Astrocyte (in vitro differentiated cells and primary cell): ENCODE measurements at regions not wholly inside any gene's neighbourhood (a gene's known extent, or its start where the extent isn't known, plus 50 kb on each side); places are given as distances from the start of the nearest gene placed in this dataset.

Source experiments
- DNase-seq: peaks from one replicate; pipeline ENCODE4 v3.0.0-alpha.2; 2010; ENCODE audit warnings: low read depth
- FAIRE-seq: peaks from 2 replicates; lab custom pipeline; 2011; peaks lifted over from hg19 to GRCh38; lab: Jason Lieb, UNC
- H2AFZ ChIP-seq: 2 replicates; pipeline ENCODE4 v1.6.0; 2012; ENCODE audit warnings: low read depth, low read length, inconsistent platforms
- H3K27ac ChIP-seq: 2 replicates; pipeline ENCODE4 v1.5.1; 2011; ENCODE audit warnings: low read depth, low read length, inconsistent platforms
- H3K27me3 ChIP-seq: 2 replicates; pipeline ENCODE4 v1.6.0; 2011; ENCODE audit warnings: low read length, inconsistent platforms; ENCODE audit not compliant: insufficient read depth
- H3K36me3 ChIP-seq: 2 replicates; pipeline ENCODE4 v1.5.1; 2011; ENCODE audit warnings: low read length, inconsistent platforms; ENCODE audit not compliant: insufficient read depth
- H3K4me1 ChIP-seq: 2 replicates; pipeline ENCODE4 v1.5.1; 2011; ENCODE audit warnings: low read length, inconsistent platforms; ENCODE audit not compliant: insufficient read depth
- H3K4me2 ChIP-seq: 2 replicates; pipeline ENCODE4 v1.6.0; 2012; ENCODE audit warnings: low read length, inconsistent platforms
- H3K4me3 ChIP-seq: 2 replicates; pipeline ENCODE4 v1.5.1; 2011; ENCODE audit warnings: low read depth, mild to moderate bottlenecking, low read length, inconsistent platforms; ENCODE audit not compliant: insufficient read depth
- H3K79me2 ChIP-seq: 2 replicates; pipeline ENCODE4 v1.6.0; 2012; ENCODE audit warnings: mild to moderate bottlenecking, low read length, inconsistent platforms; ENCODE audit not compliant: insufficient read depth
- H3K9ac ChIP-seq: 2 replicates; pipeline ENCODE4 v1.6.0; 2012; ENCODE audit warnings: mild to moderate bottlenecking, low read length, inconsistent platforms
- H3K9me3 ChIP-seq: 2 replicates; pipeline ENCODE4 v1.5.1; 2012; ENCODE audit warnings: low read depth, mild to moderate bottlenecking, low read length, inconsistent platforms; ENCODE audit not compliant: insufficient read depth
- H4K20me1 ChIP-seq: 2 replicates; pipeline ENCODE4 v1.6.0; 2012; ENCODE audit warnings: low read length, inconsistent platforms; ENCODE audit not compliant: insufficient read depth
- H3K27ac Mint-ChIP-seq: one replicate; pipeline ENCODE4 v1.8.0; 2021; ENCODE audit warnings: mild to moderate bottlenecking, mixed read lengths; ENCODE audit not compliant: unreplicated experiment
- H3K27me3 Mint-ChIP-seq: one replicate; pipeline ENCODE4 v1.8.0; 2021; ENCODE audit warnings: low read depth, mixed read lengths; ENCODE audit not compliant: unreplicated experiment
- H3K36me3 Mint-ChIP-seq: one replicate; pipeline ENCODE4 v1.8.0; 2021; ENCODE audit warnings: low read depth, mixed read lengths; ENCODE audit not compliant: unreplicated experiment
- H3K4me1 Mint-ChIP-seq: one replicate; pipeline ENCODE4 v1.8.0; 2021; ENCODE audit warnings: low read depth, mixed read lengths; ENCODE audit not compliant: unreplicated experiment
- H3K4me3 Mint-ChIP-seq: one replicate; pipeline ENCODE4 v1.8.0; 2021; ENCODE audit warnings: mild to moderate bottlenecking, moderate library complexity, mixed read lengths; ENCODE audit not compliant: unreplicated experiment
- H3K9me3 Mint-ChIP-seq: one replicate; pipeline ENCODE4 v1.8.0; 2021; ENCODE audit warnings: mild to moderate bottlenecking, mixed read lengths; ENCODE audit not compliant: unreplicated experiment
- CTCF ChIP-seq: IDR thresholded peaks from 2 replicates; pipeline ENCODE4 v1.5.1; 2011; ENCODE audit warnings: low read depth, mild to moderate bottlenecking, inconsistent platforms, low read length, moderate library complexity; ENCODE audit not compliant: insufficient read depth
- EZH2 ChIP-seq: IDR thresholded peaks from 2 replicates; pipeline ENCODE4 v1.6.1; 2012; ENCODE audit warnings: mild to moderate bottlenecking, low read length, inconsistent platforms; ENCODE audit not compliant: insufficient read depth

GRCh38 chr1:47630346-47630745, 192.5 kb downstream of the FOXD2 start:
- peaks cover 56% of the 10 kb centered on the region for H3K27me3 Mint-ChIP-seq

GRCh38 chr1:47631411-47631995, 193.7 kb downstream of the FOXD2 start:
- no peak for TF ChIP-seq CTCF
- TF ChIP-seq EZH2: no peak
- Mint-ChIP-seq H3K36me3 (no peaks in the 10 kb centered on the region), H3K4me3 (no peak overlapping the region), H3K27ac (no peak overlapping the region), H3K4me1 (peaks cover 4% of the 10 kb centered on the region), H3K9me3 (peaks cover 3% of the 10 kb centered on the region), H3K27me3 (peaks cover 59% of the 10 kb centered on the region)
- FAIRE-seq (no peak), DNase-seq (no peak)
- Histone ChIP-seq H3K4me2 (no peak overlapping the region), H3K4me1 (no peaks in the 10 kb centered on the region), H3K9ac (no peak overlapping the region), H2AFZ (no peak overlapping the region), H3K27ac (no peak overlapping the region), H3K79me2 (no peaks in the 10 kb centered on the region), H4K20me1 (no peaks in the 10 kb centered on the region), H3K27me3 (peaks cover 5% of the 10 kb centered on the region), H3K36me3 (no peaks in the 10 kb centered on the region), H3K4me3 (no peak overlapping the region), H3K9me3 (no peaks in the 10 kb centered on the region)

More at GRCh38 chr1:47630346-47630745, 192.5 kb downstream of the FOXD2 start:
- FAIRE-seq: no peak
- Mint-ChIP-seq H3K36me3 (no peaks in the 10 kb centered on the region), H3K9me3 (peaks cover 3% of the 10 kb centered on the region), H3K4me1 (peaks cover 4% of the 10 kb centered on the region), H3K4me3 (no peak overlapping the region), H3K27ac (no peak overlapping the region)
- no peaks in the 10 kb centered on the region for H3K4me1 ChIP-seq
- TF ChIP-seq EZH2: no peak
- no peak for TF ChIP-seq CTCF
- no peak overlapping the region for H3K4me2 ChIP-seq
- no peaks in the 10 kb centered on the region for H3K79me2 ChIP-seq
- no peak overlapping the region for H2AFZ ChIP-seq
- H3K9me3 ChIP-seq: no peaks in the 10 kb centered on the region
- H3K9ac ChIP-seq: no peak overlapping the region
- no peaks in the 10 kb centered on the region for H3K36me3 ChIP-seq
- H3K27me3 ChIP-seq: peaks cover 5% of the 10 kb centered on the region
- no peak for DNase-seq
- no peak overlapping the region for H3K27ac ChIP-seq
- no peak overlapping the region for H3K4me3 ChIP-seq
- no peaks in the 10 kb centered on the region for H4K20me1 ChIP-seq

GRCh38 chr1:47635111-47635510, 197.3 kb downstream of the FOXD2 start:
- H3K27me3 ChIP-seq: peaks cover 5% of the 10 kb centered on the region
- TF ChIP-seq CTCF (no peak), EZH2 (no peak)
- FAIRE-seq (no peak), DNase-seq (no peak)
- H3K4me2 ChIP-seq: no peak overlapping the region
- H3K9ac ChIP-seq: no peak overlapping the region
- no peaks in the 10 kb centered on the region for H3K36me3 ChIP-seq
- no peak overlapping the region for H3K4me3 Mint-ChIP-seq
- no peaks in the 10 kb centered on the region for H3K36me3 Mint-ChIP-seq
- H3K9me3 Mint-ChIP-seq: peaks cover under 1% of the 10 kb centered on the region
- H3K4me1 ChIP-seq: no peaks in the 10 kb centered on the region
- H3K4me3 ChIP-seq: no peak overlapping the region
- H3K27me3 Mint-ChIP-seq: peaks cover 80% of the 10 kb centered on the region
- no peaks in the 10 kb centered on the region for H3K79me2 ChIP-seq
- no peak overlapping the region for H2AFZ ChIP-seq
- H3K4me1 Mint-ChIP-seq: no peaks in the 10 kb centered on the region
- H3K27ac Mint-ChIP-seq: no peak overlapping the region
- no peaks in the 10 kb centered on the region for H4K20me1 ChIP-seq
- no peak overlapping the region for H3K27ac ChIP-seq
- H3K9me3 ChIP-seq: no peaks in the 10 kb centered on the region
